ENCODE measurements at regions not wholly inside any gene's neighbourhood (a gene's known extent, or its start where the extent isn't known, plus 50 kb on each side); places are given as distances from the start of the nearest gene placed in this dataset.
A peak's percentile ranks its signal among the peaks of the same experiment; 100 is the strongest.
"Not testable (repeated sequence)": the region's sequence is repeated elsewhere in the genome, so short reads cannot be mapped to it uniquely, and the experiment has no call there.

DNA sequence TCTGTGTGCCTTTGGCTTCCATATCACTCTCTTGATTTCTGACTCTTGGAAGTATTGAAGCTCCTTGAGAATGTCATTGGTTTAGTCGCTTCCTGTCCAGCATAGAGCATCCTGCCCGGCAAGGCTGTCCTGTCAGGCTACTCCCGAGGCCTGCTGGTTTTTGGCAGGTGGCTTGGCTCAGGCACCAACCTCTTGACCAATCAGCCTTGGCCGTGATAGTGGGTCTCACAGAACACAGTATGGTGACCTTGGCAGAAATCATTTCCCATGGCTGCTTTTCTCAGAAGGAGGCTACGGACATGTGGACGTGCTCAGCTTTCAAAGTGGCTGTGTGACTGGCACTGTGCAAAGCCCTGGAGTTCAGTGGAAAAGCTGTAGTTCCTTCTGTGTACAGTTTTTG lies 516.9 kb downstream of the REEP3 start:
- no peak for ATAC-seq
- intact Hi-C loops (cut with micrococcal nuclease): no loop called here
- DNase-seq: no peak

DNA sequence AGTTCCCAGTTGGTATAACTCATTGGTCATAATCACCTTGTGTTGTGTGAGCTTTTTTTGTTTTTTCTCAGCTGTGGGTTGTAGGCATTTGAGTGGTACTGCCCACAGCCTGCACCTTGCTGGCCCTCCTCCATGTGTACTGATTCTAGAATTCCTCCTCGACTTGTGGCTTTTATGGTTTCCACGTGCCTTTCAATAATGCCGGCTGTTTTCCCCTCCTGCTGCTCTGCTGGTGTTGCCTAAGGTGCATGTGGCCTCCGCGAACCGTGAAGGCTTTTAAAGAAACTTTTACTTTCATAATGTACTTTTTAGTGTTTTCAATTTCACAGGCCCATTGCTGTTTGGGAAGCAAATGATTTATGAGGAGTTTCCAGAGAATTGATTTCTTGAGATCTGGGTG lies 518.0 kb downstream of the REEP3 start:
- intact Hi-C loops (cut with micrococcal nuclease): no loop called here
- ATAC-seq: no peak
- no peak for DNase-seq

DNA sequence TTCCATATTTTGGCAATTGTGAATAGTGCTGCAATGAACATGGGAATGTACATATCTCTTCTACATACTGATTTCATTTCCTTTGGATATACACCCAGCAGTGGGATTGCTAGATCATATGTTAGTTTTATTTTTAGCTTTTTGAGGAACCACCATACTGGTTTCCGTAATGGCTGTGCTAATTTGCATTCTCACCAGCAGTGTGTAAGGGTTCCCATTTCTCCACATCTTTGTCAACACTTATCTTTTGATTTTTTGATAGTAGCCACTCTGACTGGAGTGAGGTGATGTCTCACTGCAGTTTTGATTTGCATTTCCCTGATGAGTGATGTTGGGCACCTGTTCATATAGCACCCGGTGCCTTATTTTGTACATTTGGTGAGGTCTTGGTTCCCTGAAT lies 519.6 kb downstream of the REEP3 start:
- intact Hi-C loops (cut with micrococcal nuclease): no loop called here
- no peak for DNase-seq
- ATAC-seq: no peak

DNA sequence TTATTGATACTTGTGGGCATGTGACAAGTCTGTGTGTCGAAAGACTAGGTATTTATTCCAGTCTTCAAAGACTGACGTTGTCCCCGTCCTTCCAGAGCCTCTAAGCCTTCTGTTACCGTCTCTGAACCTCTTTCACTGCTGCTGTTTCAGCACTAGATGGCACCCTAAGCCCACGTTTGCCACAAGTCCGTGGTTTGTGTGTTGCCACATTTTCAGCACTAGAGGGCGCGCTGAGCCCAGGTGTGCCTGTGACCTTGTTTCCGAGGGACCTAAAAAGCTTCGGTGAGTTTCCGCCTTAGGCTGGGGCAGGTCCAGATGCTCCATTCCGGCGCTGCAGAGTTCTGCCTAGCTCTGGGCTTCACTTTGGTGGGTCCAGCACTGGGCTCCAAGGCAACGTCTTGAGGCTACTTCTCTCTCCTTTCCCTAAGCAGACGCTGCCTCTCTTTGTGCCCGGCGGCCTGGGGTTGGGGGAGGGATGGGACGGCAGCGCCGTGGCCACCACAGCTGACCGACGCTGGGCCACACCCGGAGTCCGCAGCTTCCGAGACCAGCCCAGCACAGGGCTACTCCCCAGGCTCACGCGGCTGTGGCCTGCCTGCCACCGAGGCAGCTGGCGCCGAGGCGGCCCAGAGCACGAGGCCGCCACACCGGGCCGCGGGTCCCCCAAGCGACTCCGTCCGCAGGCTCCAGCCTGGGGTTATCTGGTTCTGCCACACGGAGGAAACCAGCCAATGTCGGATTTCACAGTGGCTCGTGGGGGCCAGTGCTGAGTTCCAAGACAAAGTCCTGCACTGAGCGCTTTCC lies 520.2 kb downstream of the REEP3 start:
- DNase-seq (peak; percentile 76), ATAC-seq (peak; percentile 92)
- intact Hi-C loops (cut with micrococcal nuclease): no loop called here

GRCh38 chr10:64041989-64042490 lies 520.8 kb downstream of the REEP3 start:
- DNase-seq: peak; percentile 30
- intact Hi-C loops (cut with micrococcal nuclease): no loop called here
- ATAC-seq: peak; percentile 17

DNA sequence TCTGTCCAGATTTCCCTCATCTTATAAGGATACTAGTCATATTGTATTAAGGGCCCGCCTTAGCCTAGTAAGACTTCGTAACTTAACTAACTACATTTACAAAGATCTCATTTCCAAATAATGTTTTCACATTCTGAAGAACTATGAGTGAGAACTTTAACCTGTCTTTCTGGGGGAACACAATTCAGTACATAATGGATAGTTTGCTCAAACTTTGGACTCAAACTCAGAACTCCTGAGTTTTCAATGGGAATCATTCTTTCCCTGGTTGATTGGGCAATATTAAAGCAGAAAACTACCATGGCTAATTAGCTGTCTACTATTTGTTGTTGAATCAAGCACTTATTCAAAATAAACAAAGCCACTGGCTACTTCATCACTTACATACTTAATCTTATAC lies 522.9 kb downstream of the REEP3 start:
- ATAC-seq: no peak
- intact Hi-C loops (cut with micrococcal nuclease): no loop called here
- DNase-seq: no peak

DNA sequence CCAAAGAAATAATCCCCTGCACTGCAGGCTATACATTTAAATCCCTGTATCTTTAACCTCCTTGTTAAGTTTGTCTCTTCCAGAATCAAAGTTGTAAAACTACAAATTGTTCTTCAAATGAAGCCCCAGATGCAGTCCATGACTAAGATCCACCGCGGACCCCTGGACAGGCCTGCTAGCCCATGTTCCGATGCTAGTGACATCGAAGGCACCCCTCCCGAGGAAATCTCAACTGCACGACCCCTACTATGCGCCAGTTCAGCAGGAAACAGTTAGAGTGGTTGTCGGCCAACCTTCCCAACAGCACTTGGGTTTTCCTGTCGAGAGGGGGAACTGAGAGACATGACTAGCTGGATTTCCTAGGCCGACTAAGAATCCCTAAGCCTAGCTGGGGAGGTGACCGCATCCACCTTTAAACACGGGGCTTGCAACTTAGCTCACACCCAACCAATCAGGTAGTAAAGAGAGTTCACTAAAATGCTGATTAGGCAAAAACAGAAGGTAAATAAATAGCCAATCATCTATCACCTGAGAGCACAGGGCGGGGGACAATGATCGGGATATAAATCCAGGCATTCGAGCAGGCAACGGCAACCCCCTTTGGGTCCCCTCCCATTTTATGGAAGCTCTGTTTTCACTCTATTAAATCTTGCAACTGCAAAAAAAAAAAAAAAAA lies 523.9 kb downstream of the REEP3 start:
- intact Hi-C loops (cut with micrococcal nuclease); ATAC-seq; DNase-seq: not testable (repeated sequence)

- DNase-seq (no peak), ATAC-seq (no peak)
- intact Hi-C loops (cut with micrococcal nuclease): no loop called here
Measured at GRCh38 chr10:64054392-64054791, 533.2 kb downstream of the REEP3 start.

DNA sequence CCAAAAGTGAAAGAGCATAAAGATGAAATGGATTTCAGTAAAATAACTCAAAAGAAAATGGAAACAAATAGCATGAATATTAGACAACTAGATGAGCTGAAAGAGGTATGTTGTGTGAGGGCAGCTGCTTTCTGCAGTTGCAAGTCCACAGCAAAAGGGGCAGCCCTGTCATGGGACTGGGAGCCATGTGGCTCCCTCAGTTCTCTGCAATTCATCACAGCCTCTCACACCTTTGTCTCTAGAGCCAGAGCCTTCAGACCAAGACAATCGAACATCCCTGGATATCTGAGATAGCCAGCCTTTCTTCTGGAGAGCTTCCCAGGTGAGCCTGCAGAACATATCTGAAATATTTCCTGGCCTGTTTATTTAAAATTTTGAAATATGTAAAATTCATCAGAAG lies 538.7 kb downstream of the REEP3 start:
- no peak for ATAC-seq
- DNase-seq: no peak
- intact Hi-C loops (cut with micrococcal nuclease): no loop called here

DNA sequence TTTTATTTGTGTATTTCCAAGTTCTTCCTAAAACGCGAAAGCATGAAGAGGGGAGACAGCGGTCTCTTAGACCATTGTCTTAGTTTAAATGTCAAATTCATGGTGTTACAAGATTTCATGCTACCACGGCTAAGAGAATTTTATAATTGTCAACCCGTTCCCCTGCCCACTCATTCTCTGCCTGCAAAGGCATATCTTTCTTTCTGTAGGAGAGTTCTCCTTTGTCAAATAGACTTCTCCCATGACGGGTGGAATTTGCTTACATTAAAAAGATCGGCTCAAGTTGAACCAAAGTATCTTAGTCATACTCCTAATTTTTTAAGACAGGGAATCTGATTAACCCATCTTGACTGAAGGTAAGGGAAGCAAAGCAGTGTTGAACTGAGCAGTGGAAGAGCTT lies 539.2 kb downstream of the REEP3 start:
- no peak for DNase-seq
- intact Hi-C loops (cut with micrococcal nuclease): no loop called here
- no peak for ATAC-seq

DNA sequence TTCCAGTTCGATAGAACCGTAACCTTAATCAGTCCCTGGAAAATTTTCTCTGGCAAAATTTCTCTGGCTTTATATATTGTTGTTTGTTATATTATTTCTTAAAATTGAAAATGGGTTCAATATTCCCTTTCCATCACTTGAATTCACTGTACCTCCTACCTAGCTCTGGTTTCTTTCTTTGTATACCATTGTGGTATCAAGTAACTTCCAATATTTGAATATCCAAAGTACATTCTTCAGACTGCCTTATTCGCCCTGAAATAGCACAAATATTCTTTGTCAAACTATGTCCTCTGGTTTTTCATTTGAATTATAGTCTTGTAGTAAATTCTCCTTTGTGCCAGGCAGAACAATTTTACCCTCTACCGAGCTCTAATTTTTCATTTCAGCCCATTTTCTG lies 541.6 kb downstream of the REEP3 start:
- intact Hi-C loops (cut with micrococcal nuclease): no loop called here

DNA sequence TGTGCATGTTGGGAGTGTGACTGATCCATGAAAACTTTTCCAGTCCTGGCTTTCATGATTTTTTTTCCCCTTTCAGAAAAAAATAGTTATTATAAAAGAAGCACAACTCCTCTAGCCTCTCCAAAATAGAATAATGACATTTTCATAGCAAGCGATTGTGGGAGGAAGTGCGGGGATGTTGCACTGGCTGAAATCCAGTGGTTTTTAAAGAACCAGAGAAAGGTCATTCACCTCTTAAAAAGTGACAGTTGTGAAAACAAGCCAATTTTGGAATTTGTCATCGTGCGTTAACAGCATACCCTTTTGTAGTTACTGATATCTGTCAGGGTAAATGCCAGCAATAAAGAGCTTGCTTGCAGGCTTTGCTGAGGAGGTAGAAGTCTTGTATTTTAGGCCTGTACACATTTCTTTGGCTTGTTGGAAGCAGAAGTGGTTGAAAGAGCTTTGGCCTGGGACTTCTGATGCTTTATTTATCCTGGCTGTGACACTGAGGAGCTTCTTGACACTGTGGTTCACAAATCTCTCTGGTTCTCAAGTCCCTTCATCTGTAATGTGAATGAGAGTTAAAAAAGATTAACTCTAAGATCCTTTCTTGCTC lies 545.9 kb downstream of the REEP3 start:
- intact Hi-C loops (cut with micrococcal nuclease): no loop called here
- peak; percentile 27 for ATAC-seq
- no peak for DNase-seq

More for the DNA sequence above, 541.6 kb downstream of the REEP3 start:
- DNase-seq: no peak
- ATAC-seq: no peak

DNA sequence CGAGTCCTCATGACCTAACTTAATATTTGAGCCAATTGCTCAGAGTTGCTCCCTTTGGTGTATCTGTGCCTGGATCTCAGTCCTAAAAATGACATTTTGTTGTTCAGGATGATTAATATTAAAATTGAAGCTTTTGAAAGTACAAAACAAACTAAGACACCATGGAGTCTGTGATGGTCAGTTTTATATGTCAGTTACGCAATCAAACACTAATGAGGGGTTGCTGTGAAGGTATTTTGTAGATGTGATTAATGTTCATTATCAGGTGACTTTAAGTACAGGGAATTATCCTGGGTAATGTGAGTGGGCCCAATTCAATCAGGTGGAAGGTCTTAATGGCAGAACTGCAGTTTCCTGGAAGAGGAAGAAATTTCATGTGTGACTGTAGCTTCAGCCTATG lies 546.7 kb downstream of the REEP3 start:
- intact Hi-C loops (cut with micrococcal nuclease): no loop called here
- ATAC-seq: no peak
- no peak for DNase-seq

DNA sequence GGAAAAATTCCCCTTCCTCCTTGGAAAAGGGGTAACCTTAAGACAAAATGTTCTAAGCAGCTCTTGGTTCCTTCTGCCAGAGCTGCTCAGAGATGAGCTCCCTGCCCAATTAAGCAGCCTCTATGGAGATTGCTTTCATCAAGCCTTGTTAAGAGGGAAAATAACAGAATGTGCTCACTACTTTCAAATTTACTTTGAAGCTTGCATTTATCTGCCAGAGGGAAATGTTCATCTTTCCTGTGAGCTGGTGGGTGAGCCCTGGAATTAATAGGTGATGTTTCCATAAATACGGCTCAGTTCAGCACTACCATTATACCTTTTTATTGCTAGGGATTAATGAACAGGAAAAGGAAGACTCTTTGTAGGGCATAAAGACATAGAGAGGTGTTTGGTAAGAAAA lies 549.0 kb downstream of the REEP3 start:
- no peak for ATAC-seq
- intact Hi-C loops (cut with micrococcal nuclease): no loop called here

GRCh38 chr10:64071218-64071617 lies 550.0 kb downstream of the REEP3 start:
- no peak for DNase-seq
- peak; percentile 26 for ATAC-seq

More for the DNA sequence above, 549.0 kb downstream of the REEP3 start:
- DNase-seq: no peak

GRCh38 chr10:64075604-64076003 lies 554.4 kb downstream of the REEP3 start:
- no peak for DNase-seq
- no peak for ATAC-seq
- intact Hi-C loops (cut with micrococcal nuclease): no loop called here

More at GRCh38 chr10:64071218-64071617, 550.0 kb downstream of the REEP3 start:
- intact Hi-C loops (cut with micrococcal nuclease): no loop called here

- DNase-seq (no peak), ATAC-seq (no peak)
- intact Hi-C loops (cut with micrococcal nuclease): no loop called here
Measured at GRCh38 chr10:64076322-64076940, 555.2 kb downstream of the REEP3 start.

- DNase-seq (no peak), ATAC-seq (no peak)
- intact Hi-C loops (cut with micrococcal nuclease): no loop called here
Measured at GRCh38 chr10:64079341-64079740, 558.1 kb downstream of the REEP3 start.

GRCh38 chr10:64080071-64080470 lies 558.9 kb downstream of the REEP3 start:
- intact Hi-C loops (cut with micrococcal nuclease): no loop called here
- ATAC-seq (no peak), DNase-seq (no peak)

DNA sequence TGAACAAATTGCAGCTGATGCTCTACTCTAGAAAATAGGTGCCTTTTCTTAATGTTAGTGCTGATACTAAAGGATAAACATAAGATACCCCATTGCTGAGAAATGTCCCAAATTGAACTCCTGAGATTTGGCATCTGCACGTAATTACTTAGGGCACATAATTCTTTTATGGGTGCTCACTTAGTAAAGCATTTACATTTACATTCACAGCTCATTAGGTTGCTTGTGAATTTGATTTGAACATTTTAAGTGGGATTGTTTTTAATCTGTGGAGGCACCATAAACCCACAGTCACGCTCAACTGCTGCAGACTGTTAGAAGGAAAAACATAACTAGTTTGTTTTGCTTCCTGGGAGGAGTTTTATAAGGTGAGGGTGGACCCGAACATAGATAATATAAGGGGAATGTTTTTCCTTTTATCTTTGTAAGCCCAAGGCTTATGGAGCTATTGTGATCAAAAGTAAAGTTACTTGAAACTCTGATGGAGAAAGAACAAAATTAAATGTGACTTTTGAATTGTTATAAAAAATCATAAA lies 560.8 kb downstream of the REEP3 start:
- intact Hi-C loops (cut with micrococcal nuclease): no loop called here
- ATAC-seq (no peak), DNase-seq (no peak)

Data from left ventricle myocardium superior (tissue), 1 donor.